ENCODE measurements at regions not wholly inside any gene's neighbourhood (a gene's known extent, or its start where the extent isn't known, plus 50 kb on each side); places are given as distances from the start of the nearest gene placed in this dataset.

DNA sequence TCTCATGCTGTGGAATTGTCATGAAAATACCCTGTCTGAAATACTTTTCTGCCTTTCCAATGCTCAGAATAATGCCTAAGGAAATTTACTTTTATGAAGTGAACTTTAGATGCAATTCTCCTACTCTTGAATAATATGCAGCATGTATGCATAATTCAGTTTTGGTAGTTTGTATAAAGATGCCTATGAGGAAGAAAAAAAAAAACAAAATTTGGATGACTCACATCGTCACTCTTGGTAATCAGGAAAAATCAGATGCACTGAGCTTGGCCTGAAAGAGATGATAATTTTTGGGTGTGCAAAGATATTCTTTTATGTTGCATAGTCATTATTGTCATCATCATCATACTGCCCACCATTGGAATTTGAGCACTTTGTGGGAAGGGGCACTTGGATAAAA is 382.1 kb downstream of the ANKRD7 start:
- H3K27me3 ChIP-seq = no peaks in the 10 kb centered on the region
- ATAC-seq (no peak), DNase-seq (no peak)
- H3K4me3 ChIP-seq = no peak overlapping the region
- no peaks in the 10 kb centered on the region for H3K36me3 ChIP-seq
- 55 to 66% methylated on average over 1 of the region's 1 CpG for WGBS, 2 donors
- H3K9me3 ChIP-seq = peaks cover 0 to 3% (median 0%) of the 10 kb centered on the region in 11 donors
- no peak overlapping the region for H3K27ac ChIP-seq
- intact Hi-C loops (cut with DNase I) = no loop called here
- TF ChIP-seq, protein P1, sequence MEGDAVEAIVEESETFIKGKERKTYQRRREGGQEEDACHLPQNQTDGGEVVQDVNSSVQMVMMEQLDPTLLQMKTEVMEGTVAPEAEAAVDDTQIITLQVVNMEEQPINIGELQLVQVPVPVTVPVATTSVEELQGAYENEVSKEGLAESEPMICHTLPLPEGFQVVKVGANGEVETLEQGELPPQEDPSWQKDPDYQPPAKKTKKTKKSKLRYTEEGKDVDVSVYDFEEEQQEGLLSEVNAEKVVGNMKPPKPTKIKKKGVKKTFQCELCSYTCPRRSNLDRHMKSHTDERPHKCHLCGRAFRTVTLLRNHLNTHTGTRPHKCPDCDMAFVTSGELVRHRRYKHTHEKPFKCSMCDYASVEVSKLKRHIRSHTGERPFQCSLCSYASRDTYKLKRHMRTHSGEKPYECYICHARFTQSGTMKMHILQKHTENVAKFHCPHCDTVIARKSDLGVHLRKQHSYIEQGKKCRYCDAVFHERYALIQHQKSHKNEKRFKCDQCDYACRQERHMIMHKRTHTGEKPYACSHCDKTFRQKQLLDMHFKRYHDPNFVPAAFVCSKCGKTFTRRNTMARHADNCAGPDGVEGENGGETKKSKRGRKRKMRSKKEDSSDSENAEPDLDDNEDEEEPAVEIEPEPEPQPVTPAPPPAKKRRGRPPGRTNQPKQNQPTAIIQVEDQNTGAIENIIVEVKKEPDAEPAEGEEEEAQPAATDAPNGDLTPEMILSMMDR (IDR thresholded peaks at IDR 0.05) = no peak
- H3K4me1 ChIP-seq = no peaks in the 10 kb centered on the region

DNA sequence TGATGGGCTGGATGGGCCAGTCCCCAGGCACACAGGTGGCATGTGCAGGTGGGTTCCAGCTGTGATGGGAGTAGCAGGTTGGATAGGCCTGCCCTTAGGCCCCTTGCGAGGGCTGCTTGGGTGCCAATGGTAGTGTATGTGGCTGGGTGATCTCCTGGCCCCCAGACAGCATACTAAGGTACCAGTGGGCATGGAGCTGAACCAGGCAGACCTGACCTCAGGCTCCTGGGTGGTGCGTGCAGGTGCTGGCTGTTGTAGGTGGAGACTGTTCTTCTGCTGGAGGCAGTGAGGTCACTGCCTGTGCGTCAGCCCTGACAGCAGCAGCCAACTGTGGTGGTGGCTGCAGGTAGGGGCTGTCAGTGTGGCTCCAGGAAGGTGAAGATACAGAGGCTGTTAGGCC is 384.7 kb downstream of the ANKRD7 start:
- intact Hi-C loops (cut with DNase I) = no loop called here
- H3K9me3 ChIP-seq = no peaks in the 10 kb centered on the region
- no peak overlapping the region for H3K27ac ChIP-seq
- DNase-seq (no peak), ATAC-seq (no peak)
- no peak overlapping the region for H3K4me3 ChIP-seq
- WGBS, 2 donors = 90 to 91% methylated on average over 3 of the region's 3 CpGs
- H3K36me3 ChIP-seq = no peaks in the 10 kb centered on the region
- H3K4me1 ChIP-seq = no peaks in the 10 kb centered on the region
- TF ChIP-seq, protein P1 (IDR thresholded peaks at IDR 0.05) = no peak
- H3K27me3 ChIP-seq = no peaks in the 10 kb centered on the region

DNA sequence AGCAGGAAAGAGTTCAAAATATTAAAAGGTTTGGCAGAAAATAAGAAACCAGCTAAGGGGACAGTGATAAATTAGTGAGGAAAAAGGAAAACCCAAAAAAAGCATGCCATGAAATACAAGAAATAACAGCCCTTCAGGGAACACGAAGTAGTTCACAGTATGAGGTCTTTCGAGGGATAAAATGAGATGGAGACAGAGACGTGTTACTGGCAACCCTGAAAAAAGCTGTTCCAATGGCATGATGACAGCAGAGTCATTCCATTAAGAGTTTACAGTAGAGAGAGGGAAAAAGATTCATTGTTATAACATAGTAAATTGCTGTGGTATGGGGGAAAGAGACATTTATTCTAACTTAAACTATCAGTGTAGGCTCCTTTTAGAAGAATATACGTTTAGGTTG is 391.2 kb downstream of the ANKRD7 start:
- Histone ChIP-seq H3K27me3 (no peaks in the 10 kb centered on the region), H3K27ac (no peak overlapping the region), H3K36me3 (no peaks in the 10 kb centered on the region), H3K4me3 (no peak overlapping the region), H3K4me1 (no peaks in the 10 kb centered on the region), H3K9me3 (no peaks in the 10 kb centered on the region)
- WGBS, 2 donors = 62 to 65% methylated on average over 4 of the region's 4 CpGs
- intact Hi-C loops (cut with DNase I) = no loop called here
- no peak for ATAC-seq
- DNase-seq = no peak
- TF ChIP-seq, protein P1 (IDR thresholded peaks at IDR 0.05) = no peak

DNA sequence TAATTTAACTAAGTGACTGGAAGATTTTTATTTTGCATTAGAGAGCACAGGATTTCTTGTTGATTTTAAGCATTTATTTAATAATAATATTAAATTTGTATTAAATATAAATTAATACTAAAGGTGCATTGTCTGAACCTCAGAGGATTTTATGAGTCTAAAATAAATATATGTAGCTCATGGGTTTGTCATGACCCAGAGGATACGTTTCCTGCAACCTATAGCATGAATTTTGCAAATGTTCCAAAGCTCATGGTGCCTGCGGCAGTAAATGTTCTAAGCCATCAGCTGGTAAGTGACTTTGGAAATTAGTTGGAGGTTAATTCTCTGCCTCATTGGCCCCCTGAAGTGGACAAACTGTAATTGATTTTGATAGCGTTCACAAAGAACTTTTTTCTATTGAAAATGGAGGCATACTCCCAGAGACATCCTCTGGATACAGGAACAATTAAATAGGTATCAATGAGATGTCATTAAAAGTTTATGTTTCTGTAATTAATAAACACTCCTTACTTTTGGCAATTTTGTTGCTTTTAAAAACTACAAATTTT is 397.4 kb downstream of the ANKRD7 start:
- intact Hi-C loops (cut with DNase I) = no loop called here
- H3K4me1 ChIP-seq = no peaks in the 10 kb centered on the region
- H3K4me3 ChIP-seq = no peak overlapping the region
- no peak for DNase-seq
- TF ChIP-seq, protein P1 (IDR thresholded peaks at IDR 0.05) = no peak
- H3K9me3 ChIP-seq = peaks cover 0 to 7% (median 0%) of the 10 kb centered on the region in 11 donors
- WGBS, 2 donors = 73 to 92% methylated on average over 3 of the region's 3 CpGs
- H3K27me3 ChIP-seq = no peaks in the 10 kb centered on the region
- no peaks in the 10 kb centered on the region for H3K36me3 ChIP-seq
- H3K27ac ChIP-seq = no peak overlapping the region
- no peak for ATAC-seq

Measured in heart right ventricle (tissue), 16 donors.